NCI-H2227 (cell line): ENCODE measurements at regions not wholly inside any gene's neighbourhood (a gene's known extent, or its start where the extent isn't known, plus 50 kb on each side); places are given as distances from the start of the nearest gene placed in this dataset.

Experiments used
- DNase-seq: peaks from one replicate; lab custom pipeline; 2025; ENCODE audit not compliant: unreplicated experiment; lab: John Stamatoyannopoulos, UW

DNA sequence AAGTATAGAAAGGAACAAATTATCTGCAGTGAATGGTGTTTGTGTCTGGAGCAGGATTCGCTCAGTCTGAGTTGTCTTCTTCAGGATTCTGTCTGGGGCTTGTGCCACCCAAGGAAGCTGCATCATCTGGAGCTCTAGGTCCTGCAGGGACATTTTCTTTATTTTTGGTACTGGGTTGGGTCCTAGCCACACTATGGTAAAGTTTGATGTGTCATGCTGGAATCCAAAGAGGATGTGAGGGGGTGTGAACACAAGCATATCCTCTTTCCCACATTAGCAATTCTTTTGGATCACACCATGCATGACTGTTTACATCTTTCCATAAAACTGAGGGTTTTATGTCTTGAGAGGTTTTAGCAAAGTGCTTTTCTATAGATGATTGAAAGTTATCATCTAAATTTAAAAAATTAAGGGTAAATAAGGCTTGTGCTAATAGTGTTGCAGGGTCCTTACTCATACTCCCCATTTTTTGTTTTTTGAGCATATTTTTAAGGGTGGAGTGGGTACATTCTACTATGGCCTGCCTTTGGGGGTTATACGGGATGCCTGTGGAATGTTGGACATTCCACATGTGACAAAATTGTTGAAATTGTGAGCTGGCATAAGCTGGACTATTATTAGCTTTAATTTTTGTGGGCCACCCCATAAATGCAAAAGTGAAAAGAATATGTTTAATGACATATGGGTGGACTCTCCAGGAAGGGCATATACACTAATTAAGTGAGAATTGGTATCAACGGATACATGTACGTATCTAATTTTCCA is 152.0 kb upstream of the HMCN1 start:
- no peak for DNase-seq

DNA sequence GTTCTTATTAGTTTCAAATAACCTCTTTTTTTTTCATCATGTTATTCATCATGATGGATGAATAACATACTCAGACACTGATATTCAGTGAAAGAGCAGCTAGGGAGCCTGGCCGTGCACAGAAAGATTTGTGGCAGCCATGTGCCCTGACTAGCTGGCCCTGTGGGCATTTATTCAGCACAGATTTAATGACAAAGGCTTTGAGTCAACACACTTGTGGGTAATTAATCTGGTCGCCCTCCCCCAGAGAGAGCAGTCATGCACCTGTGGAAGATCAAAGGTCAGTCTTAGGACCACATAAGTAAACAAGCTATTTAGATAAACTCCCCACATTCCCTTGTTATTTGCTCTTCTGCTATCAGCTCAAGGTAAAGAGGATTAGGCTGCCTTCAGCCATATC is 153.2 kb upstream of the HMCN1 start:
- no peak for DNase-seq

DNA sequence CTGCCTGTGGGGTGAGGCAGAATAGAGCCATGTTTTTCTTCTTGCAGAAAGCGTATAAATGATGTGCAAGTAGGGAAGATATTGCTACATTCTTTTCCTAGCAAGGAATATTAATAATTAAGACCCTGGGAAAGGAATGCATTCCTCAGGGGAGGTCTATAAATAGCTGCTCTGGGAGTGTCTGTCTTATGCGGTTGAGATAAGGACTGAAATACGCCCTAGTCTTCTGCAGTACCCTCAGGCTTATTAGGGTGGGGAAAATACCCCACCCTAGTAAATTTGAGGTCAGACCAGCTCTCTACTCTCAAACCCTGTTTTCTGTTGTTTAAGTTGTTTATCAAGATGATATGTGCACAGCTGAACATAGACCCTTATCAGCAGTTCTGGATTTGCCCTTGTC is 155.9 kb upstream of the HMCN1 start:
- DNase-seq = no peak

DNA sequence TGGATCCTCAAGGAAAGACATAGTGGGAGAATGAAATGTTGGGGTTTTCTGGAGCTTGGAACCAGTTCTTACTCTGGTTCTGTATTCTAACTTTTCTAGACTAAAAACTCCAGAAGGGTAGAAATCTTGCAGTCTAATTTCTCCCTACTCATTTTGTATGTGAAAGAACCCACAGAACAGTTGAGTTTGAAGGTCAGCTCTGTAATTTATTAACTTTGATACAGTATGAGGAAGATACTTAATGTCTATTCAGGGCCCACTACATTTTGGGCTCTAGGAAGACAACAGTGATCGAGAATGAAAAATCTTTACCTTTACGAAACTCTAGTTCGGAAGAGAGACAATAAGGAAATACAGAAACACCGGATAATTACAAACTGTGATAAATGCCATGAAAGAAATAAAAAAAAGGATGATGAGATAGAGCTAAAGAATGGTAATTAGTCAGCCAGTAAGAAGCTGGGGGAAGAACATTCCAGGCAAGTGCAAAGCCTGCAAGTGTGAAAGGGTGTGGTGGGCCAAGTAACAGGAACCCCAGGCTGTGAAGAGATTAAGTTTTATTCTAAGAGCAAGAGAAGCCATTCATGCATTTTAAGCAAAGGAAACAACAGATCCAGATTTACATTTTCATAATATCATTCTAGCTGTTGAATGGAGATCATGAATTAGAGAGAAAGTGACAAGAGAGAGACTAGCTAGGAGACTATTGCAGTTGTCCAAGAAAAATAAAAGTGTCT is 159.9 kb upstream of the HMCN1 start:
- DNase-seq = no peak

DNA sequence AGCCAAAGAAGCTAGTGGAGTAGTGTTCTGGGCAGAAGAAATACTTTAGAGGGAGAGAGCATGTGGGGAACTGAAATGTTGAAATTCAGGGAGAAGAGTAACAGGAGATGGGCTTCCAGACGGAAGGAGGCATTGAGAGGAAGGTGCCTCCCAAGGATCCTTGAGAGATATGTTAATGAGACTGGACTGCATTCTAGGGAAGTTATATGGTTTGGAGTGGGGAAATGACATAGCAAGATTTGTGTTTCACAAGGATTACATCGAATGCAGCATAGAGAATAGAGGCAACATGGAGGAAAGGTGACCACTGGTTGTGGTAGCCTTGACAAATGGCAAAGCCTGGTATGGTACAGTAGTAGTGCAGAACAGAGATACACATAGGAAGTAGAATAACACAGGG is 160.5 kb upstream of the HMCN1 start:
- DNase-seq = no peak

DNA sequence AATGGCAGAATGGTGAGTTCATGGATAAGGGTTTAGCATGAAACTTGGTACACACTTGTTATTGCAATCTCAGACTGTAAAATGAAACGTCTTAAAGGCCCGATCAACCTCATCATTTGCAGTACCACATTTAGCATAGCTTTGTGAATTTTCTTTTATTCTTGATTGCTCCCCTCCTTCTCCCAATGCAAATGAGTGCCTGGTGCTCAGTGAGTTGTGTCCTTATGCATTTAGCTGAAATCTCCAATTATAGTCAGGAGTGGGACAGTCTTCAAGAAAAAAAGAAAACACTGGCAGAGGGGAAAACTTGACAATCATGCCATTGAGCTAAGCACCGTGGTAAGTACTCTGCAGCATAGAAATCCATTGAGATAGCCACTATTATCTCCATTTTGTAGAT is 161.0 kb upstream of the HMCN1 start:
- DNase-seq = no peak

DNA sequence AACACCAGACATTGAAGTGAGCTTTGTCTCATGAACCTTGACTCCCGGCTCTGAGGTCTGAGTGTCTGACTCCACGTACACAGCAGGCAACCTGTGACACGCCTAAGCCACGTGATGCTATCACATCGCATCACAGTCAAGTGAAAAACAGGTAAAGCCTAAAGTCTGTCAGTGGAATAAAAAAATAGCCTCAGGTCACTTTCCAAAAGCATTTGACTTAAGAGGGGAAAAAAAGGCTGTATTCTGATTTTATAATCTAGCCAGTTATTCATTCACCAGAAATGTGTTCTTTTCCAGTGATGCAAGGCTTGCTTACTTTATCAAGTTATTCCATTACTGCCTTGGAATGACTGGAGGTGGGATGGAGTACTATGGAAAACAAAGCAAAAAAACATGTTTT is 163.2 kb upstream of the HMCN1 start:
- DNase-seq = no peak

DNA sequence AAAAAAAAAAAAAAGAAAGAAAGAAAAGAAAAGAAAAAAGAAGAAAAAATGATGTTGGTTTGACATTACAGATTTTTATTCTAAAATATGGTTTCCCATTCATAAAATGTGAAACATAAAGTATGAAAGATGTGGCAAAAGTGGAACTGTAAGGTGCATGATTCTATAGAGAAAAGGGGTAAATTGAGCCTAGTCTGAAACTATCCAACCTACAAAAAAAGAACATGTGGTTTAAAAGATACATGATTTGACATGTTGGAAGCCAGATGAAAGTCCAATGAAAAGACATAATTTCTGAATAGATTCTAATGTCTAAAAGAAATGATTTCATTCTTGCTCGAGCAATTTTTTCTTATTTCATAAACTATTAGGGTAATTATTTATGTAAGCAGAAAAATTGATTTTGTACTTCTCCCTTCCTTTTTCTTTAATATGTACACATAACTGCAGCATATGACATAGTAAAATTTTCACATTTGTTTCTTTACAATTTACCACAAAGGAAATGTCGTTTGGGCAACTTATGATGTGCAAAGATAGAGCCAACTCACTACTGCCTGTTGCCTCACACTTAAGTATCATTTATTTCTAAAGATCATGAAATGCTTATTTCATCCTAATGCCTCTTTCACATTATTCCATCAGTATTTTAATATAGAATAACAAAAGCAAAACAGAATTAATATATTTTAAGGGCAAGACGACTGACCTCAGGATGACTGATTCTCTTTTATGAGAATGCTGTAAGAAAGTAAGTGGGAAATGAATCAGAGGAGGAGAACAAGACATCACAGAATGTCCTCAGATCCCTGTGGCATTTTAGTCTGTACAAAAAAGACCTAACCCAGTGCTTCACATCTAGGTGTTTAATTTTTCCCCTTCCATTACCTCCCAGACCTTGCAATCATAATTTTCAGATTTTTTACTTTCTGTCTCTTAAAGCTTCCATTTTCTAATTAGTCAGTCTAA is 165.8 kb upstream of the HMCN1 start:
- no peak for DNase-seq

DNA sequence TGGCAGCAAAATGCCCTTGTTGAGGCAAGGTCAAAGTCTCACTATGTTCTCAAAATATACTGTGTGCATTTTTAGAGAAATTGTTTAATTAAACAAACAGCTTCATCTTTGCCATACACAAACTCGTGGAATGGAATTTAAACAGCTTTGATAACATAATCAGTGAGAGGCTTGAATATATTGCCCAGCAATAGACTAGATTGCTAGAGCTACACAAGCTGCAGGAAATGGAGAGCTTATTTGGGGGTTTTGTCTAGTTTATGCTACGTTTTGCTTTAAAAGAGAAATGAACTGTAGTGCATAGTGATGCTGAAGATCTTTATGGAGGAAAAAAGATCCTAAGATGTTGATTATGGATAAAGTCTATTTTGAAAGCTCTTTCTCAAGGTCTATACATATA is 166.8 kb upstream of the HMCN1 start:
- no peak for DNase-seq

DNA sequence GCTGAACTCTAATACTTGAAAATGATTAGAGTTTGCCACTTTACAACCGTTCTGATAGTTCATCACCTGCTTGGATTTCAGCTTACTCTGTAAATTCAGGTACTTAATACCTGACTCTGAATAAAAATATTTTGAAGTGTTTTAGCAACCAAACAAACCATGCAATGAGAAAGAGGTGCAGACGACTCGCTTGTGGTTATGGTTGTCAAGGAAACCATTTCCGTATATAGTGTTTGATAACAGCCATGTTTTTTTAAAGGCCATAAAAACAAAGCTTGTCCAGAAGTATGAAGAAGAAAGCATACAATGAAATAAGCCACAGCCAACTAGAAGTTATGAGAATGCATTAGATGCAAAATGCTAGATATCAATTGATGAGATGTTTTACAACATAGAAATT is 167.2 kb upstream of the HMCN1 start:
- no peak for DNase-seq

DNA sequence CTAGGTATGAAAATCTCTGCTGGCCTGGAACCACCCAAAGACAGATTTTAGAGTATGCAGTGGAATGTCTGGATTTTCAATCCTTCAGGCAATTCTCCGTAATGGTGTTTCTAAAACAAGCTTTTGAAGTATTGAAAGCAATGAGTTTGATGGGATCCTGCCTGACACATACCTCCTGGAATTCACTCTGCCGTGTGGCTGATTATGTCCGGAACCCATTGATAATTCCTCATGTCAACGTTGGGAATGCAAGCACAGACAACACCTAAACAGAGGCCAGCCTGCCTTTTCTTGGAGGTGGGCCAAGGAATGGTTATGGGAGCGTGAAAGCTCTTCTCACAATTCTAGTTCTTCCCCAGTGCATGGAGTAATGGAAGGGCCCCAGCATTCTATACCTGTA is 168.9 kb upstream of the HMCN1 start:
- no peak for DNase-seq

DNA sequence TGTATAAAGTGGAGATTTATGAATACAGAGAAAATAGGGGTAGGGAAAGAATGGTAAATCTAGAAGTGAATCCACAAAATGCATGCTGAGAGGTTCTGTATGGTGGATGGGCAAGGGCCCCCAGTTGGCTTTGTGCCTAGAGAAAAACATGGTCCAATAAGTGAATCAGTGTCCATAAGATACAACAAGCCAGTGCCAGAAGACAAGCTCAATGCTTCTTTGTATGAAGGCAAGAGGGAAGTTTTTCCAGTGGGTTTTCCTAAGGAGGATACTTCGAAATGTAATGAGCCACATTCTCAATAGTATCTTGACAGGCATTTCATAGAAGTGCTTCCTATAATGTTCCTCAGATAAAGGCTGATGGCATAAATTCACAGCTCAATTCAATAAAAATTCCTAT is 169.4 kb upstream of the HMCN1 start:
- DNase-seq = no peak

DNA sequence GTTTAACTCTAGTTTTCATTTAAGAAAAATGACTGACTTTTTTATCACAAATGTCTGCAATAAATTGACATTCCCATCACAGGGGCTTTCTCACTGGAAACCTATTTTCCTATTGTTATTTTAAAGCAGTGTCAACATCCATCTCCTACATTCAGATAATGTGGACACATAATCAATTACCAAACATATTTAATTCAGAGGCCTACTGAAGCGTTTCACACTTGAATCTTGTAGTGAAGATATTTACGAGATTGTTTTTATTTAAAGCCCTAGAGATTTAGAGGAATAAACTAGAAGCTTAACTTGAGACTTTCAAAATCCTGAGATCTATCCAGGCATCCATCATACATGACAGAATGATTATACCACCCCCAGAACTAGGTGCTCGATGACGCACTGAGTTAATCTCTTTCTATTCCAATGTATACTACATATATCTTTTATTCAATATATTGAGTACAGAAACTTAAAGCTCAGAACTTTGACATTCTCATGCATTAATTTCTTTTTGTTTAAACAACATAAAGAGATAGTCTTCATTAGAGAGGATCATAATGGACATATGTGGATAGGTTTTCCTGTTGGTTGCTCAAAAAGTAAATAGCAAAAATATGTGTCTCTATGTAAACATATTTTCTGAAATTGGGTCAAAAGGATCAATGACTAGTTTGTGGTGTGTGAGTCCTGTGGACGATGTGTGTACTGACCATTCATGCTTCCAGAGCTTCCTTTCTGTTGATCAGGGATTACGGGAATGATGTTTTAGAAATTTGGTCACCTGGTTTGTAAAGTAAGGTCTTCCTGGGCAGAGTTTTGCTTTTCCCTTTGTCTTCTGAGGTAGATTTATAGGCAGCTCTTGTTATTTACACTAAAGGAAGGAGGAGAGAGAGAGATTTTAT is 171.5 kb upstream of the HMCN1 start:
- DNase-seq = no peak

DNA sequence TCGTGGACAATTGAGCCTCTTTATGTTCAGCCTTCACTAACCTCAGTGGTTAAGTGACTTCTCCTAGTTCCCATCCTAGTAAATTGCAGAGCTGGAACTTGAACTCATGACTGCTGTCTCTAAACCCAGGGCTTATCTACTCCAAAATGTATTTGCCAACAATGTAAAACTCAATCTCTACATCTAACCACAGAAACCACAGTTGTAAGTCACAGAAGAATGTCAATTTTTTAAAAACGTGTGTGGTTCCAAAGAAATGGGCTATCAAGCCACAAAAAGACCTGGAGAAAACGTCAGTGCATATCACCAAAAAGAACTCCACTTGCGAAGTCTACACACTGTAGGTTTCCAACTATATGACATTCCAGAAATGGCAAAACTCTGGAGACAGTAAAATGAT is 172.6 kb upstream of the HMCN1 start:
- no peak for DNase-seq

DNA sequence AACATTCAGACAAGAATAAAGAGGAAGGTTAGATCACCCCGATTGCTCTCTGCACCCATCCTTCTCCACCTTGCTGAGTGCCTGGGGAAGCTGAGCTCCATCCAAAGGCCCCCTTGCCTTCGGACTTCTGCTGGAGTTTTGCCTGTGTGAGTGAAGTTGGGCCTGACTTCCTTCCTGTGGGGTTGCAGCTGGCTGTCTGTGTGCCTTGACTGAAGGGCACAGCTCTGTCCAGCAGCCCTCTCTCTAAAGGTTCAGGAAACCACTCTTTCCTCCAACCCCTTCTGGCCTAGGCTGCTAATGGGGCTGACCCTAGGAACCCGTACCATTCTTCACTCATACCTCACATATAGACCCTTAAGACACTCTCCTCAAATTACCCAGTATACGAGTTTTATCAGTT is 173.4 kb upstream of the HMCN1 start:
- DNase-seq = no peak

DNA sequence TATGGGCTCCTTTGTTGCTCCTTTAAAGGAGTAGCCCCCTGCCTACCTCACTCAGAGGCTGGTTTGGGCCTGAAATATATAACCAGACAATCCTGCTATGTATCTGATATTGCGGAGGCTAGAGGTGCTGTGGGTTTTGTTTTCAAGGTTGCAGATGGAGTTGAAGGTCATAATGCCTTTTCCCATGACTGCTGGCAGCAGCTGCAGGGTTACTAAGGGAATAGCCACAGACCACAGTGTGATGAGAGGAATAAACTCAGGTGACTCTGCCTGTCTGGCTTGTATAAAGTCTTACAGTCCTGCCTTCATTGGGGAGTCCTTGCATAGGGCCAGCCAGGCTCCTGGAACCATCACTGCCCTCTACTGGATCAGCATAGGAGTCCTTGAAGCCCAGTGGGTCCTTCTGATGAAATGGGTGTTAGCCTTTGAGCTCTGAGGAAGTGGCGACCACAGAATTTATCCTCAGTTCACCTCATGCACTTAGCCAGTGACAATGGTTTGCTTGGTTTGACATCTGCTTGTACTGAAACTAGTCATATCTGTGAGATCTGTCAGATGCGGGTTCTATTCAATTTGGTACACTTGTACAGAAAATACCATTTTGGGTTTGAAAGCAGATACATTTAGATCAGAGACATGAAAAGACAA is 174.4 kb upstream of the HMCN1 start:
- no peak for DNase-seq

DNA sequence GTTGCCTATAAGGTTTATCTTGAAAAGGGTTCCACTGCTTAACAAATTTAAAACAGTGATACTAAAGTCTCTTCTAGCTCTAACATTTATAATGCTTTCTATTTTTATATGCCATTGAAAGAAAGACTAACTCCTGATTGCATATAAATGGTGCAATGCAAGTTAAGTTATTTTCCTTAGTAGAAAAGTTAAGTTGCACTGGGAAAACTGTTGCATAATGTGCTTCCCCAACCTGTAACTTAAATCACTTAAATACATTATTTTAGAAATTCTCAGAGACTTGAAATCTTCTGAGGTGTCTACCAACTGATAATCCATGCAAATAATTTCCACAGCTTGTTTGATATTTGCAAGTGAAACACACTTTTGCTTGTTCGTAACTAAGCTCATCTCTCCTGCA is 175.0 kb upstream of the HMCN1 start:
- DNase-seq = no peak

DNA sequence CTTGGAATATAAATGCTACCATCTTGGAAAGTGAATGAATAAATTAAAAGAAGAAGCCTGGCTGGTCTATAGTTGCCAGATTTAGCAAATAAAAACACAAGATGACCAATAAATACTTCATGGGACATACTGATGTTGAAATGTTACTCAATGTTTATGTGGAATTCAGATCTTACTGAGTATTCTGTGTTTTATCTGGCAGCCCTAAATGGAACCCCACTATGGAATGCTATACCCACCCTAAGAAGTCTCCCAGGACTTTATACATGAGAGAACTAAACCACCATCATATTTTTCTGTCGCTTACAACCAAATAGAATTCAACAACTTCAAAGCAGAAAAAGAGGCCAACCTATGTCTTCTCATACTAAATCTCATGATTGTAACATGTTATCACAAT is 177.6 kb upstream of the HMCN1 start:
- DNase-seq = no peak

DNA sequence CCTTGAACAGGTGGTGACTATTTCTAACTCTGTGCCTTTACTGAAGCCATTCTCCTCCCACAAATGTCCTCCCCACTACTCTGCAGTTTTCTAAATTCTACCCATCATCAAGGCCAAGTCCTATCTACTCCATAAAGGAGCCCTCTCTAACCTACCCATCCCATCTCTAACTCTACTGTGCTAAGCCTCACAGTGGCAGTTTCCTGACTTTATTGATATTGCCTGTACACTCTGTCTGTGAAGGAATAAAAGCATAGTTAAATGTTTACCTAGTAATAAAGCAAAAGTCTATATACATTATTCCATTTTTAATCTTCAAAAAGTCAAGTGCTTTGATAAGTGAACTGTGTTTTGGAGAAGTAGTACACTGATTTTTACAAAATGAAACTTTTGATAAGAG is 178.4 kb upstream of the HMCN1 start:
- no peak for DNase-seq

DNA sequence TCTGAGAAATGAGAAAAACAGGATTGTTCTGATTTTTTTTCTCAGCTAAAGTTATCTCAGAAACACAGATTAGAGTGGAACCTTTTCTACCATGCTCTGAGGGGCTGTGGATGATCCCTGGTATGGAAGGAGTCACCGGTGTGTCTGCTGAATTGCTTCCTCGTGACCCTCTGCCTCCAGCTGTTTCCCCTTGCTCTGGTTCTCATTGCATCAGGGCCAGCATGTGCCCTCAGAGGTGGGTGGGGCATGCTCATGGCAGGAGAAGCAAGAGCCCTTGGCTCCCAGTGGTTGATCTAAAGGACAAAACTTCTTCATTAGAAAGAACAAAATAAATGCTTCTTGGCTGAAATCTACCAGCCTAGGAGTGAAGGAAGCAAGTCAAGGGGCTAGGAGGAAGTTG is 183.2 kb upstream of the HMCN1 start:
- no peak for DNase-seq
